ENCODE measurements at regions not wholly inside any gene's neighbourhood (a gene's known extent, or its start where the extent isn't known, plus 50 kb on each side); places are given as distances from the start of the nearest gene placed in this dataset.

- no peak for TF ChIP-seq POLR2AphosphoS5 (IDR thresholded peaks at IDR 0.05; ENCODE audit: low read depth, low read length)
- TF ChIP-seq ZNF274 (IDR thresholded peaks at IDR 0.05; ENCODE audit: borderline replicate concordance, extremely low read depth, low read length): no peak
Observed at GRCh38 chr2:103232865-103233264, 471.0 kb downstream of the TMEM182 start (continued).
